ENCODE measurements at regions not wholly inside any gene's neighbourhood (a gene's known extent, or its start where the extent isn't known, plus 50 kb on each side); places are given as distances from the start of the nearest gene placed in this dataset.

- no peaks in the 10 kb centered on the region for H3K27me3 Mint-ChIP-seq (ENCODE audit: insufficient read depth, low read depth)
Measured at GRCh38 chr13:42401376-42401775, 129.4 kb downstream of the AKAP11 start.

GRCh38 chr13:42405665-42406390 lies 133.9 kb downstream of the AKAP11 start:
- no peak overlapping the region for H3K4me3 ChIP-seq
- H3K4me1 ChIP-seq, result no peaks in the 10 kb centered on the region
- H3K4me3 Mint-ChIP-seq, result no peak overlapping the region
- no peaks in the 10 kb centered on the region for H4K20me1 ChIP-seq (ENCODE audit: low read depth)
- no peak overlapping the region for H3K27ac Mint-ChIP-seq
- H3K27me3 ChIP-seq, result no peaks in the 10 kb centered on the region
- no peak overlapping the region for H3K4me2 ChIP-seq
- no peaks in the 10 kb centered on the region for H3K9me3 Mint-ChIP-seq
- H3K36me3 ChIP-seq, result no peaks in the 10 kb centered on the region
- no peak for DNase-seq (ENCODE audit: low spot score)
- H3K27ac ChIP-seq, result no peak overlapping the region
- H3K27me3 Mint-ChIP-seq (ENCODE audit: insufficient read depth, low read depth), result no peaks in the 10 kb centered on the region
- no peaks in the 10 kb centered on the region for H3F3A ChIP-seq (ENCODE audit: low read depth)
- H2AFZ ChIP-seq (replicated peaks), result no peak overlapping the region
- TF ChIP-seq EZH2phosphoT487 (IDR thresholded peaks at IDR 0.05) (no peak), CTCF (IDR thresholded peaks at IDR 0.05) (no peak), EZH2 (IDR thresholded peaks at IDR 0.05) (no peak)
- H3K4me1 Mint-ChIP-seq, result no peaks in the 10 kb centered on the region
- H3K36me3 Mint-ChIP-seq, result no peaks in the 10 kb centered on the region
- H3K9me3 ChIP-seq (ENCODE audit: low read depth), result no peaks in the 10 kb centered on the region
- H3K9ac ChIP-seq, result no peak overlapping the region
- H3K79me2 ChIP-seq (ENCODE audit: low read depth), result no peaks in the 10 kb centered on the region

More at GRCh38 chr13:42401376-42401775, 129.4 kb downstream of the AKAP11 start:
- peaks cover 13% of the 10 kb centered on the region for H3K4me1 ChIP-seq
- Mint-ChIP-seq H3K4me3 (no peak overlapping the region), H3K4me1 (no peaks in the 10 kb centered on the region), H3K27ac (no peak overlapping the region), H3K36me3 (no peaks in the 10 kb centered on the region), H3K9me3 (no peaks in the 10 kb centered on the region)
- no peak overlapping the region for H3K9ac ChIP-seq
- no peaks in the 10 kb centered on the region for H3K9me3 ChIP-seq (ENCODE audit: low read depth)
- no peaks in the 10 kb centered on the region for H3F3A ChIP-seq (ENCODE audit: low read depth)
- no peak overlapping the region for H3K4me2 ChIP-seq
- H4K20me1 ChIP-seq (ENCODE audit: low read depth), result no peaks in the 10 kb centered on the region
- TF ChIP-seq EZH2 (IDR thresholded peaks at IDR 0.05) (no peak), EZH2phosphoT487 (IDR thresholded peaks at IDR 0.05) (no peak), CTCF (IDR thresholded peaks at IDR 0.05) (no peak)
- no peak overlapping the region for H2AFZ ChIP-seq (replicated peaks)
- no peaks in the 10 kb centered on the region for H3K79me2 ChIP-seq (ENCODE audit: low read depth)
- H3K27me3 ChIP-seq, result no peaks in the 10 kb centered on the region
- H3K27ac ChIP-seq, result no peak overlapping the region
- H3K36me3 ChIP-seq, result no peaks in the 10 kb centered on the region
- no peak for DNase-seq (ENCODE audit: low spot score)
- H3K4me3 ChIP-seq, result no peak overlapping the region

GRCh38 chr13:42409075-42409474 lies 137.1 kb downstream of the AKAP11 start:
- DNase-seq (ENCODE audit: low spot score), result no peak
- Mint-ChIP-seq H3K4me1 (no peaks in the 10 kb centered on the region), H3K27me3 (ENCODE audit: insufficient read depth, low read depth) (peaks cover 3% of the 10 kb centered on the region)

More at GRCh38 chr13:42409075-42409474, 137.1 kb downstream of the AKAP11 start:
- H3K9me3 ChIP-seq (ENCODE audit: low read depth), result no peaks in the 10 kb centered on the region
- H3K4me3 ChIP-seq, result no peak overlapping the region
- Mint-ChIP-seq H3K9me3 (no peaks in the 10 kb centered on the region), H3K36me3 (no peaks in the 10 kb centered on the region), H3K4me3 (no peak overlapping the region), H3K27ac (no peak overlapping the region)
- H4K20me1 ChIP-seq (ENCODE audit: low read depth), result no peaks in the 10 kb centered on the region
- no peak overlapping the region for H2AFZ ChIP-seq (replicated peaks)
- H3K27me3 ChIP-seq, result no peaks in the 10 kb centered on the region
- TF ChIP-seq CTCF (IDR thresholded peaks at IDR 0.05), result no peak
- TF ChIP-seq EZH2phosphoT487 (IDR thresholded peaks at IDR 0.05), result no peak
- no peak for TF ChIP-seq EZH2 (IDR thresholded peaks at IDR 0.05)
- no peaks in the 10 kb centered on the region for H3K4me1 ChIP-seq
- no peak overlapping the region for H3K27ac ChIP-seq
- no peak overlapping the region for H3K9ac ChIP-seq
- no peak overlapping the region for H3K4me2 ChIP-seq
- H3F3A ChIP-seq (ENCODE audit: low read depth), result no peaks in the 10 kb centered on the region
- H3K79me2 ChIP-seq (ENCODE audit: low read depth), result no peaks in the 10 kb centered on the region
- no peaks in the 10 kb centered on the region for H3K36me3 ChIP-seq
